ENCODE measurements at regions not wholly inside any gene's neighbourhood (a gene's known extent, or its start where the extent isn't known, plus 50 kb on each side); places are given as distances from the start of the nearest gene placed in this dataset.

- intact Hi-C loops (cut with DNase I): no loop called here
- Histone ChIP-seq H3K27me3 (no peaks in the 10 kb centered on the region), H3K27ac (peak overlapping the region; percentile 37 to 75 (median 56)), H3K4me1 (peaks cover 29% of the 10 kb centered on the region), H3K9me3 (no peaks in the 10 kb centered on the region), H3K4me3 (no peak overlapping the region), H3K36me3 (replicated peaks in 1 of 2; ENCODE audit: insufficient read depth in 1 of 2, low read depth in 2 of 2) (no peaks in the 10 kb centered on the region)
- peak; percentile 98 for ATAC-seq
- 0 to 6% methylated on average over 3 of the region's 3 CpGs for WGBS, 2 donors
- TF ChIP-seq POLR2A (IDR thresholded peaks at IDR 0.05) (peak in 2 of 3 donors; percentile 30 to 50), CTCF (IDR thresholded peaks at IDR 0.05) (no peak)
- peak; percentile 64 to 92 (median 76) for DNase-seq
Observed at GRCh38 chr1:185646202-185646683, 87.9 kb upstream of the HMCN1 start.

GRCh38 chr1:185645686-185646085 lies 88.5 kb upstream of the HMCN1 start:
- intact Hi-C loops (cut with DNase I): no loop called here

GRCh38 chr1:185645162-185645640 lies 89.0 kb upstream of the HMCN1 start:
- TF ChIP-seq POLR2A (IDR thresholded peaks at IDR 0.05): no peak
- no peak for TF ChIP-seq CTCF (IDR thresholded peaks at IDR 0.05)
- no peaks in the 10 kb centered on the region for H3K9me3 ChIP-seq
- H3K4me1 ChIP-seq: peaks cover 29% of the 10 kb centered on the region
- H3K4me3 ChIP-seq: no peak overlapping the region
- no peaks in the 10 kb centered on the region for H3K36me3 ChIP-seq (replicated peaks in 1 of 2; ENCODE audit: insufficient read depth in 1 of 2, low read depth in 2 of 2)
- intact Hi-C loops (cut with DNase I): no loop called here
- peak overlapping the region in 3 of 4 donors; percentile 52 to 75 (median 61) for H3K27ac ChIP-seq
- ATAC-seq (no peak), DNase-seq (no peak)
- 89 to 92% methylated on average over 2 of the region's 2 CpGs for WGBS, 2 donors
- no peaks in the 10 kb centered on the region for H3K27me3 ChIP-seq

More at GRCh38 chr1:185645686-185646085, 88.5 kb upstream of the HMCN1 start:
- ATAC-seq: no peak
- H3K27me3 ChIP-seq: no peaks in the 10 kb centered on the region
- no peak overlapping the region for H3K4me3 ChIP-seq
- H3K36me3 ChIP-seq (replicated peaks in 1 of 2; ENCODE audit: insufficient read depth in 1 of 2, low read depth in 2 of 2): no peaks in the 10 kb centered on the region
- peaks cover 29% of the 10 kb centered on the region for H3K4me1 ChIP-seq
- H3K27ac ChIP-seq: peak overlapping the region; percentile 30 to 75 (median 56)
- no peak for DNase-seq
- WGBS, 2 donors: 59 to 61% methylated on average over 1 of the region's 1 CpG
- no peaks in the 10 kb centered on the region for H3K9me3 ChIP-seq
- TF ChIP-seq POLR2A (IDR thresholded peaks at IDR 0.05) (no peak), CTCF (IDR thresholded peaks at IDR 0.05) (no peak)

GRCh38 chr1:185644531-185644930 lies 89.7 kb upstream of the HMCN1 start:
- H3K36me3 ChIP-seq (replicated peaks in 1 of 2; ENCODE audit: insufficient read depth in 1 of 2, low read depth in 2 of 2): no peaks in the 10 kb centered on the region
- intact Hi-C loops (cut with DNase I): no loop called here
- H3K27me3 ChIP-seq: no peaks in the 10 kb centered on the region
- H3K27ac ChIP-seq: no peak overlapping the region
- DNase-seq (no peak), ATAC-seq (no peak)
- no peak for TF ChIP-seq CTCF (IDR thresholded peaks at IDR 0.05)
- TF ChIP-seq POLR2A (IDR thresholded peaks at IDR 0.05): no peak
- peaks cover 29% of the 10 kb centered on the region for H3K4me1 ChIP-seq
- WGBS, 2 donors: 88 to 95% methylated on average over 1 of the region's 1 CpG
- H3K4me3 ChIP-seq: no peak overlapping the region
- H3K9me3 ChIP-seq: no peaks in the 10 kb centered on the region

GRCh38 chr1:185636848-185637247 lies 97.3 kb upstream of the HMCN1 start:
- intact Hi-C loops (cut with DNase I): no loop called here
- no peak for ATAC-seq

More at GRCh38 chr1:185636848-185637247, 97.3 kb upstream of the HMCN1 start:
- no peaks in the 10 kb centered on the region for H3K36me3 ChIP-seq (replicated peaks in 1 of 2; ENCODE audit: insufficient read depth in 1 of 2, low read depth in 2 of 2)
- no peaks in the 10 kb centered on the region for H3K27me3 ChIP-seq
- no peaks in the 10 kb centered on the region for H3K4me1 ChIP-seq
- H3K9me3 ChIP-seq: no peaks in the 10 kb centered on the region
- TF ChIP-seq POLR2A (IDR thresholded peaks at IDR 0.05) (no peak), CTCF (IDR thresholded peaks at IDR 0.05) (no peak)
- no peak overlapping the region for H3K4me3 ChIP-seq
- H3K27ac ChIP-seq: no peak overlapping the region
- no peak for DNase-seq
